Ammon's horn (tissue), 1 donor: ENCODE measurements at regions not wholly inside any gene's neighbourhood (a gene's known extent, or its start where the extent isn't known, plus 50 kb on each side); places are given as distances from the start of the nearest gene placed in this dataset.
A peak's percentile ranks its signal among the peaks of the same experiment; 100 is the strongest.
"Not testable (repeated sequence)": the region's sequence is repeated elsewhere in the genome, so short reads cannot be mapped to it uniquely, and the experiment has no call there.

Source experiments
- DNase-seq: peaks from one replicate; pipeline ENCODE4 v3.0.0-alpha.2; 2016; ENCODE audit warnings: low spot score

DNA sequence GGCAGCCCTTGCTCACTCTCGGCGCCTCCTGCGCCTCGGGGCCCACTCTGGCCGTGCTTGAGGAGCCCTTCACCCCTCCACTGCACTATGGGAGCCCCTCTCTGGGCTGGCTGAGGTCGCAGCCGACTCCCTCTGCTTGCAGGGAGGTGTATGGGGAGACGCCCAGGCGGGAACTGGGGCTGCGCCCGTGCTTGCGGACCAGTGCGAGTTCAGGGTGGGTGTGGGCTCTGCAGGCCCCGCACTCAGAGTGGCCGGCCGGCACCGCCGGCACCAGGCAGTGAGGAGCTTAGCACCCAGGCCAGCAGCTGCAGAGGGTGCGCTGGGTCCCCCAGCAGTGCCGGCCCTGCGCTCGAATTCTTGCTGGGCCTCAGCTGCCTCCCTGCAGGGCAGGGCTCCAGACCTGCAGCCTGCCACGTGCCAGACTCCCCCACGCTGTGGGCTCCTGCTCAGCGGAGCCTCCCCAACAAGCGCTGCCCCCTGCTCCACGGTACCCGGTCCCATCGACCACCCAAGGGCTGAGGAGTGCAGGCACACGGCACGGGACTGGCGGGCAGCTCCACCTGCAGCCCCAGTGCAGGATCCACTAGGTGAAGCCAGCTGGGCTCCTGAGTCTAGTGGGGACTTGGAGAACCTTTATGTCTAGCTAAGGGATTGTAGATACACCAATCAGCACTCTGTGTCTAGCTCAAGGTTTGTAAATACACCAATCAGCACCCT is 54.0 kb upstream of the WWC2 start:
- DNase-seq: not testable (repeated sequence)

DNA sequence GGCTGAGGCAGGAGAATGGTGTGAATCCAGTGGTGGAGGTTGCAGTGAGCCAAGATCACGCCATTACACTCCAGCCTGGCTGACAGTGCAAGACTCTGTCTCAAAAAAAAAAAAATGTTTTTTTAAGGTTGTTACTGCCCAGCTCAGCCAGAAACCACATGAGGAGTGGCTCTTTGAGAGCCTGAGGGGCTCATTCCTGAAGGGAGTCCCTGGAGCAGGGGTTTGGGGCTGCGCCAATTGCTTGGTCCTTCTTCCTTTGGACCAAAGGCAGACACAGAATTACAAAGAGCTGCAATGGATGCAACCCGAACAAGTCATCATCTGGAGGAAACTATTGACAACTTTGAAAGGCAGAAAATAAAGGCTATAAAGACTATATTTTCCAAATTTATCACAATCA is 60.6 kb upstream of the WWC2 start:
- DNase-seq: no peak

- DNase-seq: no peak
Observed at GRCh38 chr4:183035726-183036415, 63.2 kb upstream of the WWC2 start.

DNA sequence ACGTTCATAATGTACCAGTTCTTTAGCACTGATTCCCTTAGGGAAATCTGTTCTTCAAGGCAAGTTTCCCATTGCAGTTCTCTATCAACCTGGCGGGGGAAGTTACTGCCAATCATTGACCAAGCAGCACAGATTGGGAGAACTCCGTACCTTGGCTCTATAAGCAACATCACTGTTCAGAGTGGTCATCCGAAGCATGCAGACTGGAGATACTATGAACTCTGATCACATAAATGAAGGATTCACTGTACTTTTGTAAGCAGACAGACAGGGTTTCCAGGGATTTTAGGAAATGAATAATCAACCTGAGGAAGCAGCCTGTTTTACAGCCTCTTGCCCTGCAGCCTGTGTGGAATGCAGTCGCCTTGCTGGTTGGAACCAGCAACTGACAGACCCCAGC is 63.8 kb upstream of the WWC2 start:
- DNase-seq: no peak

GRCh38 chr4:183030823-183031222 is 68.2 kb upstream of the WWC2 start:
- DNase-seq: no peak

GRCh38 chr4:183030309-183030708 is 68.7 kb upstream of the WWC2 start:
- peak; percentile 23 for DNase-seq

- DNase-seq: no peak
Observed at GRCh38 chr4:183029365-183029764, 69.7 kb upstream of the WWC2 start.

GRCh38 chr4:183026701-183027100 is 72.4 kb upstream of the WWC2 start:
- DNase-seq: no peak

GRCh38 chr4:183022617-183023016 is 76.4 kb upstream of the WWC2 start:
- no peak for DNase-seq

- no peak for DNase-seq
Observed at GRCh38 chr4:183017962-183018361, 81.1 kb upstream of the WWC2 start.

DNA sequence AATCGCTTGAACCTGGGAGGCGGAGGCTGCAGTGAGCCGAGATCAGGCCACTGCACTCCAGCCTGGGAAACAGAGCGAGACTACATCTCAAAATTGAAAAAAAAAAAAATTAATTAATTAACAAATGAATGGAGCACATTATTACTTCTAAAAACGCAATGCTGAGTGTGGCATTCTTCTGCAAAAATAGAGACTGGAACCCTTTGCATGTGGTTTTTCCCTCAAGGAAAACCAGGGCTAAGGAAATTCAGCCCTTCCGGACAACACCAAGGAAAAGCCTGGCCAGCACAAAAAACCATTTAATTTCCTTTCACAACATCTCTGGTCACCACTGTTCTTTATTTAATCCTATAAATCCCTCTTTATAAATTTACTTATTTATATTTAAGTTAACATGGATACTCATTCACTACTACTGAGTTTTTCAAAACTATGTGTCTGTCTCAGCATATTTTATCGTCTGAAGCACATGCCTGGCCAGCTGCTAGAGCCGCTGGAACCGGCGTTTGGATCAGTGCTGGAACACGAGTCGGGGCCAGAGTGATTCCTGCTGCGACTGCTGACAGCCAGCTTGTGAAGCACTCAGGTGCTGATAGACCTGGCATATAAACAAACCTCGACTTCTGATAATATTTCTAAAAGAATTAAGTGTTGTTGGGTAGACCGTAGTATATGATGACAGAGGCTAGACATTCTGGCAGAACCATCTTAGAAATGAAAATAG is 84.5 kb upstream of the WWC2 start:
- DNase-seq: no peak

GRCh38 chr4:183013730-183014002 is 85.4 kb upstream of the WWC2 start:
- no peak for DNase-seq

GRCh38 chr4:183012879-183013729 is 86.0 kb upstream of the WWC2 start:
- DNase-seq: no peak

- DNase-seq: peak; percentile 39
Observed at GRCh38 chr4:183011213-183011907, 87.7 kb upstream of the WWC2 start.

DNA sequence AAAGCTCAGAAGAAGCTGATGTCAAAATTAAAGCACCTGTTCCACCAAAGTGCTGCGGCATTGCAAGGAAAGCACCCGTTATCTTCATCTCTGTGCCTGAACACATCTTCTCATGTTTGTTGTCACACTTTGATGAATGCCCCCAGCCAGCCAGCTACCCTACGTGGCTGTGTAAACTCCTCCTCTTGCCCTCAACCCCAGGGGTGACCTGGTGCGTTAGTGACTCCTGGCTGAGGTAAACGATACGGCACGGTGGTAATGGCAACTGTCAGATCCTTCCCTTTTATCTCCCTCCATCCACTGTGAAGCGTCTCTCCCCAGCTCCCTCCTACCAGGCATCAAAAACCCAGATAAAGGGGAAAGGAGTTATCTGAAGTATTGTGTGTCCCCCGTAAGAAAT is 90.6 kb upstream of the WWC2 start:
- no peak for DNase-seq

GRCh38 chr4:183004370-183004769 is 87.2 kb upstream of the DCTD start:
- not testable (repeated sequence) for DNase-seq

DNA sequence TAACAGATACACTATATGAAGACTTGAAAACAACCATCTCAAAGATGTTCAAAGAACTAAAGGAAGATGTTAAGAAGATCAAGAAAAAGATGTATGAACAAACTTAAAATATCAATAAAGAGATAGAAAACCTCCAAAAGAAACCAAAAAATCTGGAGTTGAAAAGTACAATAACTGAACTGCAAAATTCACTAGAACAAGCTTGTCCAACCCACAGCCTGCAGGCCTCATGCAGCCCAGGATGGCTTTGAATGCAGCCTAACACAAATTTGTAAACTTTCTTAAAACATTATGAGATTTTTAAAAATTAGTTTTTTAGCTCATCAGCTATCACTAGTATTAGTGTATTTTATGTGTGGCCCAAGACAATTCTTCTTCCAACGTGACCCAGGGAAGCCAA is 77.0 kb upstream of the DCTD start:
- no peak for DNase-seq

DNA sequence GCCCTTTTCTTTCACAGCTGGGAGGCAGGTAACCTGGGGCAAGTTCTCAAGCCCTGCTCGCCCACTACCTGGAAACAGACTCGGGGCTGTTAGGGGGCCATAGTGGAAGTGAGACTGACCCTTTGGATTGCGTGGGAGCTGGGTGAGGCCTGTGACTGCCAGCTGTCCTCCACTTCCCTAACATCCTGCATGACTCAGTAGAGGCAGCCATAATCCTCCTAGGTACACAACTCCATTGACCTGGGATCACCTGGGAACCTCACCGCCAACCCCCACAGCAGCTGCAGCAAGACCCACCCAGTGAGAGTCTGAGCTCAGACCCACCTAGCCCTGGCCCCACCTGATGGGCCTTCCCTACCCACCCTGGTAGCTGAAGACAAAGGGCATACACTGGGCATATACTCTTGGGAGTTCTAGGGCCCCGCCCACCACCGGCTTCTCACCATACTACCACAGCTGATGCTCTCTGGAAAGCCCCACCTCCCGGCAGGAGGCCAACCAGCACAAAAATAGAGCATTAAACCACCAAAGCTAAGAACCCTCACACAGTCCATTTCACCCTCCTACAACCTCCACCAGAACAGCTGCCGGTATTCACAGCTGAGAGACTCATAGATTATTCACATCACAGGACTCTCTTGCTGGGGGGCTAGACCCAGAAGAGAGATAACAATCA is 61.1 kb upstream of the DCTD start:
- no peak for DNase-seq

DNA sequence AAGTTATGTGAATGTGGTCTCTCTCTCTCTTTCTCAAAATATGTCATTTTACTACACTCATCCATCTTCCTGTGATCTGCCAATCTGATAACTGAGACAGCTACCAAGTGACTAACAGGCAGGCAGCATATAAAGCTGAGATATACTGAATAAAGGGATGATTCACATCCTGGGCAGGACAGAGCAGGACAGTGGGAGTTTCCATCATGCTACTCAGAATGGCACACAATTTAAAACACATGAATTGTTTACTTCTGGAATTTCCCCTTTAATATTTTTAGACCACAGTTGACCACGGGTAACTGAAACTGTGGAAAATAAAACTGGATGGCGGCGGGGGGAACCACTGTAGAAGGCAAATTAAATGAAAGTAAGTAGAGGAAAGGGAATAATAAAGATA is 58.6 kb upstream of the DCTD start:
- no peak for DNase-seq

GRCh38 chr4:182973941-182974340 is 56.8 kb upstream of the DCTD start:
- no peak for DNase-seq

DNA sequence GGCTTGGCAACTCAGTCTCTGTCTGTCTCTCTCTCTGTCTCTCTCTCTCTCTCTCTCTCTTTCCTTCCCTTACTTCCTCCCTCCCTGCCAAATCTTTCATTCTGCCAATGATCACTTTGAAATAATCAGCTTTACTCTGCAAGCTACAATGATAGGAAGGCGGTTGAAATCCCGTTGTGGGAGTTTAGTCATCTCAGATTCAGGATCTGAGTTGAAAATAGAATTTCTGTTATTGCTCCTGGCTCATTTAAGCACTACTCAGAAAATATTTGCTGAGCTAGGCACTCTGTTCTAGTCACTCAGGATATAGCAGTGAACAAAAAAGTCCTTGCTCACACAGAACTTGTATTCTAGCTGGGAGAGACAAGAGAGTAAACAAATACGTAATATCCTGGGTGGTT is 56.3 kb upstream of the DCTD start:
- DNase-seq: no peak
